Dendritic cell treated with granulocyte-macrophage colony-stimulating factor and Interleukin-4, amounts not matched to agents 40 ng/mL and 50 ng/mL, for 4 days (primary cell): ENCODE measurements at regions not wholly inside any gene's neighbourhood (a gene's known extent, or its start where the extent isn't known, plus 50 kb on each side); places are given as distances from the start of the nearest gene placed in this dataset.

ENCODE experiments used
- H3K27ac Mint-ChIP-seq: one replicate; pipeline ENCODE4 v1.8.0; 2022; ENCODE audit warnings: mild to moderate bottlenecking, mixed read lengths
- H3K27me3 Mint-ChIP-seq: one replicate; pipeline ENCODE4 v1.8.0; 2022; ENCODE audit warnings: mild to moderate bottlenecking, mixed read lengths
- H3K36me3 Mint-ChIP-seq: one replicate; pipeline ENCODE4 v1.8.0; 2022; ENCODE audit warnings: low read depth, mixed read lengths
- H3K4me1 Mint-ChIP-seq: one replicate; pipeline ENCODE4 v1.8.0; 2022; ENCODE audit warnings: low read depth, mixed read lengths
- H3K4me3 Mint-ChIP-seq: one replicate; pipeline ENCODE4 v1.8.0; 2022; ENCODE audit warnings: mild to moderate bottlenecking, moderate library complexity, mixed read lengths
- H3K9me3 Mint-ChIP-seq: one replicate; pipeline ENCODE4 v1.8.0; 2022; ENCODE audit warnings: mixed read lengths
- intact Hi-C: fragments of 100-400 bp; cut with micrococcal nuclease; formaldehyde crosslinking; loops from one replicate; pipeline ENCODE4 v1.15.0; 2022

GRCh38 chr18:48460929-48461583 is 51.9 kb upstream of the ZBTB7C start:
- H3K4me3 Mint-ChIP-seq: no peak overlapping the region
- H3K4me1 Mint-ChIP-seq: peaks cover 16% of the 10 kb centered on the region
- H3K9me3 Mint-ChIP-seq: no peaks in the 10 kb centered on the region
- H3K36me3 Mint-ChIP-seq: no peaks in the 10 kb centered on the region
- no peak overlapping the region for H3K27ac Mint-ChIP-seq
- intact Hi-C loops: no loop called here
- H3K27me3 Mint-ChIP-seq: peaks cover 26% of the 10 kb centered on the region

- Mint-ChIP-seq H3K4me3 (no peak overlapping the region), H3K36me3 (no peaks in the 10 kb centered on the region), H3K27ac (peak overlapping the region; percentile 79), H3K4me1 (peaks cover 20% of the 10 kb centered on the region), H3K9me3 (no peaks in the 10 kb centered on the region), H3K27me3 (peaks cover 36% of the 10 kb centered on the region)
- intact Hi-C loops: no loop called here
Observed at GRCh38 chr18:48459465-48459864, 50.3 kb upstream of the ZBTB7C start.

- Mint-ChIP-seq H3K36me3 (no peaks in the 10 kb centered on the region), H3K27ac (peak overlapping the region; percentile 79), H3K4me1 (peaks cover 24% of the 10 kb centered on the region), H3K9me3 (no peaks in the 10 kb centered on the region), H3K4me3 (no peak overlapping the region), H3K27me3 (peaks cover 41% of the 10 kb centered on the region)
- intact Hi-C loops: no loop called here
Observed at GRCh38 chr18:48459016-48459415, 49.8 kb upstream of the ZBTB7C start.
